GM19043 (cell line): ENCODE measurements at regions not wholly inside any gene's neighbourhood (a gene's known extent, or its start where the extent isn't known, plus 50 kb on each side); places are given as distances from the start of the nearest gene placed in this dataset.

Source experiments
- ATAC-seq: cut with Tn5 transposase; IDR thresholded peaks from one replicate; pipeline ENCODE4 v1.9.1; 2021; ENCODE audit warnings: low read depth; ENCODE audit not compliant: unreplicated experiment

DNA sequence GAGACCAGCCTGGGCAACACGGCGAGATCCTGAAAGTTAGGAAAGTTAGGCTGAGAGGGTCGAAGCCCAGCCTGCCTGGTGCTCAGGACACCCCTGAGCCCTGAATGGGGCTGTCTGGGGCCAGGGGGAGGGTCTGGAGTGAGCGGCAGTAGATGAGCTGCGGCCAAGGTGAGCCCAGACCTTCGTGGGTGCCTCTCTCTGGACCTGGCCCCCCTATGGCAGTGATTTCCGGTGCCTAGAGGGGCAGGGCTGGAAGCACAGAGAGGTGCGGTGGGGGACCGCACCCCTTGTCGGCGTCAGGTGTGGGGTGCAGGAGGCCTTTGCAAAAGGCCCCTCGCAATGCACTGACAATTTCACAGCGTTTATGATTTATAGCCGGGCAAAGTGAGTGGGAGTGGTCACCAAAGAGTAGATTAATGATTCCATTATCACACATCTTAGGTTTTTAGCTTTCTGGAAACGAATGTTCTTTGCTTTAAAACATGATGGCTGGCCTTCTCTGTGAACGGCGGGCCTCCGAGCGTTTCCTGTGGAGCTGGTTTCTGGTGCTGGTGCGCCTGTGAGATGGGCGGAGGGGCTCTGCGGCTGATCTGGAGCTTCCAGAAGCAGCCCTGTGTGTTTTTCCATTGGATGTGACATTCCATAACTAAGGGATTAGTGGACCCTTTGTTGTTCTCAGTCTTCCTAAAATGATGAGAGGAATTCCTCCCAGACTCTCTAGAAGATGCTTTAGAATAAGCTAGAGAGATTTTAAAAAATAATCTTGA lies 171.0 kb upstream of the ZNF32 start:
- ATAC-seq: no peak

DNA sequence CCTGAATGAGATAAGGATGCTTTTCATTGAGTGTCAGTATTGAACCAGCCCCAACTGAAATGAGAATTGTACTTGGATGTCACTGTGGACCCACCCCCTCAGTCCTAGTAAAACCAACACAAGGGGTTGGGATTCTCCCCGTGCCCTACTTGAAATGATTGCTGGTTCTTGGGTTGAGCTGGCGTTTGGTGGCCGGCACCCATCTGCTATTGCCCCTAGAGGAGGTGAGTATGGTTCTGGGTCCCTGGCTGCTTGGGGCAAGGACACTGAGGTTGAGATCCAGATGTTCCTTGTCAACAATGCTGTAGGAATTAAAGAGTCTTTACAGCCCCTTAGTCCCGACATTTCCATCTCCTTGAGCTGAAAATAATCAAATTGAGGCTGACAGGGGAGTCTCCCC lies 170.0 kb upstream of the ZNF32 start:
- ATAC-seq: no peak

DNA sequence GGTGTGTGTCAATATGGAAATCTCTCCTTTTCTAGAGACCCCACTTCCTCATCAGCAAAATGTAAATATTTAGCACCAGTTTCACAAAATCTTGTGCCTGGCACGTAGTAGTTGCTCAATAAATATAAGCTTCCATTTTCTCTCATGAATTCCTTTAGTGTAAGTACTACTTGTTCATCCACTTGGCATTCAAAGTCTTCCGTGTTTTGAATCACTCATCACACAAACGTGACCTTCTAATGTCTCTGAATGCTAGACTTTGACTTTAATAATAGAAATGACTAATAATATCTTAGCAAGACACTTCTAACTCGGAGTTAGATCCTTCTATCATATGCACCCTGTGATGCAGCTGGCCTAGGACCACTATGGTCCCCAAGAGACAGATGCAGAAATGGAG lies 168.7 kb upstream of the ZNF32 start:
- ATAC-seq: no peak

DNA sequence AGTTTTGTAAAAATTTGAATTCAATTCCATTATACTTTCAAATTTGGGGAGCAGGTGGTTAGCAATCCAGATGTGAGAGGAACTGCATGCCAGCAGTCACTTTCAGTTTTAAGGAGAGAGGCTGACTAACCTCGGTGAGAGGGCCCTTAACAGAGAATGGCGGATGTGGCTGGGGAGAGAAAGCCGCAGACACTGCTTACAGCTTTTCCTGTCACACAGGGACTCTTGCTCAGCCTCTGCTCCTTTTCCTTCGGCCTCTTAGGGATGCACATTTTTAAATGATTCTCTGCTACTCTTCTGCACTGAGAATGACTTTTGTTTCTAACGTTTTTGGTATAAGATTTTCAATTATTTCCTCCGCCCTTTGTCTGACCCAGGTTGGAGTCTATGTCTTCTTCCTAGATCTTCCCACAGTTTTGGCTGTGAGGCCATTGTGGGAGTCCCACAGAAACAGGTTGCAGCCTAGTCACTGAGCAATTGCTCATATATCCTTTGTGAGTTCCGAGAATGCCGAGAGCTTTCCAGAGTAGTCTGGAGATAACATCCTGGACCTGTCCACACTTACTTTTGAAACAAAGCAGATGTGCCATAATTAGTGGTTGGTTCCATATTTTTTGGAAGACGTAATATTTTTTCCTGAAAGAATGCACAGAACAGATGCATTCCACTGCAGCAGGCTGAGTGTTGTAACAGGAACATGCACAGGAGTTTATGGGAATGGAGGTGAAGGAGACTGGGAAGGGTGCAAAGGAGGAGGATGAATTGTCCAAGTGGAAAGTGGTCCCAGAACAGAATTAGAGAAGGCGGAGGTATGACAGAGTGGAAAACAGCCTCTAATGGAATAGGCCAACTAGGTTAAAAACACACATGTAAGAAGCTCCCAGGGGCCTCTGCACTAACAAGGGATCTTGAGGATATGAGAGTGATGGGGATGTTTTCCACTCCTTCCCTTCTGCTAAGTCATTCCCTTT lies 168.0 kb upstream of the ZNF32 start:
- ATAC-seq: peak; percentile 99

DNA sequence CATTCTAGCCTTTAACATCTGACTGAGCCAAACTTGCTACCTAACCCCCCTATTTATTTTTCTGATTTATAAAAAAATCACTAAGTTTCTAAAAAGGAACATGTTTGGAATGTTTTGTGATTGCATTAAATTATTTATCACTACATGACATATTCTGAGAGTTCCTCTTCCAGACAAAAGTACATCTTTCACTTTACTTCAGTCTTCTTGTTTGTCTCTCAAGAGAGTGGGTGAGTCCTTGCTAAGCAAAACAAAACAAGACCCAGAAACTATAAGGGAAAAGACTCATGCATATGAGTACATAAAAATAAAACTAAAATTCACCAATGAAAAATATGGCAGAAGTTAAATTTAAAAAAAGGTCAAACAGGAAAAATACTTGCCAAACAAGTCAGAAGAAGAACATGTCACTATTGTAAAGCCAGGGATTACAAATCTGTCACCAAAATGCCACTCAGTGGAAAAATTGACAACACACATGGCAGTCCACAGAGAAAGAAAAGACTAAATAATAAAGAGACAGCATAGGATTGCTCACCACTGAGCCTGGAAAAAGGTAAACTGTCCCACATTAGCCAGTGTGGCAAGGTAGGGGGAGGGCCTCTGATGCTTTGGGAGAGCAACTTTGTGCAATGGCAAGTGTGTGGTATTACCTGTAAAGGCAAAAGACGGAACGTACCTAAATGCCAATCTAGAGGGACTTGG lies 166.7 kb upstream of the ZNF32 start:
- no peak for ATAC-seq

DNA sequence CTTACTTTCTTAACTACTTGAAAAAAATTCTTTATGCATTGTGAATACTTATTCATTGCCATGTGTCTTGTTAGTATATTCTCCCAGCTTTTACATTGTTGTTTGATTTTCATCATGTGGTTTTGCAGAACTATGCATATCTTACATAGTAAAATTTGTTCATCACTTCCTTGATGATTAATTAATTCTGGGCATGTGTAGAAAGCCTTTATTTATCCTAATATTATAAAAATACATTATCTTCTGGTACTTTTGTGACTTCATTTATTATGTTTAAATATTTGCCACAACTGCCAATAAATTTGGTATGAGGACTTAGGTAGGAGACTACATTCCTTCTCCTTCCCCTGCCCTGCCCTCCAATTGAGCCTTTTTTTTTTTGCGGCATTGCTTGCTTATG lies 166.0 kb upstream of the ZNF32 start:
- ATAC-seq: no peak

DNA sequence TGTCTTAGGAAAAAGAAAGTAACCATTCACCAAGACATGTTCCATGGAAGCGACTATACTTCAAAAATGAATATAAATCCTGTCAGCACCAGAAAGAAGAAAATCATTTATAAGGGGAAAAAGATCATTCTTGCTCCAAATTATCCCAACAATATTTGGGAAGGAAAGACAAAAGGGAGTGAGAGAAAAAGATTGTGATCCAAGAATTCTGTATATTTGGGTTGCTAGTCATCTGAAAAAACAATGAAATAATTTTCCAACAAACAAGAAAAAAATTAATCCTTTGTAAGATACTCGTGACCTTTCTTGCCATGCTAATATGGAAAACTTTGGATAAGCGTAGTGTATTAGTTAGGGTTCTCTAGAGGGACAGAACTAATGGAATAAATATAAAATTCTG lies 163.2 kb upstream of the ZNF32 start:
- no peak for ATAC-seq

DNA sequence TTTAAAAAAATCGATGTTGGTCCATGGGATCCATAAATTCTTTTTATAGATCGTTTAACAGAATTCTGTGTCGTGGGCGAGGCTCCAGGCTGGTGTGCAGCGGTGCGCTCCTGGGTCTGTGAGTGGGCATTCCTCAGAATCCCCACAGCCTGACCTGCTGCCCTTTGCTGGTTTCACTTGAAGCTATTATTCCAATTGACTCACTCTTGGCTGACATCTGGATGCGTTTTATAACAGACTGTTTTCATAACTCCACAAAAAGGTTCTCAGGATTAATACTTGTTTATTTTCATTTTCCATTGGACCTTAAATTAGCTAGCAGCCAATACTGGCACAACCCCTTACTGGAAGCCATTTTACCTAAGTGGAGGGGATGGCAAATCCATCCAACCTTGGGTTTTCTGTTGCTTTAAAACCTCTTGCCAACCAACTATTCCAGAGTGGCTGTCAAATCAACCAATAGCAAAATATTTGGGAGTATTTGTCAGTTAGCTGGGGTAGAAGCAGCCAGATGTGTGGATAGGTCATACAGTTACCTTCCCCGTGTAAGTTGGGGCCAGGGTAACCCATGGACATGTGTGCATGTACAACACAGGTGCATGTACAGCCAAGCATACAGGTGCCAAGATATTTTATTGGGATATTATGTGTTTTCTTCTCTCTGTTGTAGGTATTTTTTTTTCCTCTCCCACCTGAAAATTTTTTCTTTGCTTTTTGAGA lies 160.7 kb upstream of the ZNF32 start:
- ATAC-seq: no peak

DNA sequence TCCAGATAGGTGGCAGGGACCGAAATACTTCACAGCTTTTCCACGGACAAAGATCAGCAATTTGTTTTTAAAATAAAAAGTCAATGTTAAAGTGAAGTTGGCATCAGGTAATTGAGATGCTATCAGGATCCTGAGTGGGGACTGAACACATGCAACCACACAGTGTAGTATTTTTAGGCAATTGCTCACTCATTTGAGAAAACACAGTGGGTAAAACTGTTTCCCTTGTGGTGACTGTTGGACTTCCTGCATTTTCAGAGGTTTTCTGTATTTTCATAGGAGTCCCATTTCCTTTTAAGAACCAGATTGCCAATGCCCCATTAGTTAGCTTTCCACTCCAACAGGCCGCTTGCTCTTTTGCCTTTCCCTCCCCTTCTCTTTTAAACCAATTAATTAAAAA lies 159.5 kb upstream of the ZNF32 start:
- peak; percentile 71 for ATAC-seq

DNA sequence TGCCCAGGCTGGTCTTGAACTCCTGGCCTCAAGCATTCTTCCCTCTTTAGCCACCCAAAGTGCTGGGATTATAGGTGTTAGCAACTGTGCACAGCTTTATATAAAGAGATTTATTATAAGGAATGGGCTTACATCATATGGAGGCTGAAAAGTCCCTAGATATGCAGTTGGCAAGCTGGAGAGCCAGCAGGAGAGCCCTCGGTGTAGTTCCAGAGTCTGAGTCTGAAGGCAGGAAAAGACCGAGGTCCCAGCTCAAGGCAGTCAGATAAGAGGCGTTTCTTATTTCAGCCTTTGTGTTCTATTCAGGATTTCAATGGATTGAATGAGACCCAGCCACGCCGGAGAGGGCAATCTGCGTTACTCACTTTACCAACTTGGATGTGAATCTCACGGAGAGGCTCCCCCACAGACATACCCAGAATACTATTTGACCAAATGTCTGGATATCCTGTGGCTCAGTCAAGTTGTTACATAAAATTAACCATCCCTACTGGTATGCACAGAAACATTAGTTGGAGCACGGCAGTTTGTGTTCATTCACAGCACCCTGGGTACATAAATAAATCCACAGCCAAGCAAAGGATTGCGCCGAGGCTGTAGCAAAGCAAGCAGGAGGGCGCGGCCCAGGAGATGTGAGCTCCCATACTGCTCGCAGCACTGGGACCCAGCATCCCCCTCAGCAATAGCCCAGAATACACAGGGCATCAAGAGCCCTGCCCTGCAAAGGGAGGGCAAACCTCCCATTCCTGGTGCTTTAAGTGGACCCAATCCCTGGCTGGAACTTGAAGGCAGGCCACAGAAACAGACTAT lies 158.4 kb upstream of the ZNF32 start:
- ATAC-seq: no peak

DNA sequence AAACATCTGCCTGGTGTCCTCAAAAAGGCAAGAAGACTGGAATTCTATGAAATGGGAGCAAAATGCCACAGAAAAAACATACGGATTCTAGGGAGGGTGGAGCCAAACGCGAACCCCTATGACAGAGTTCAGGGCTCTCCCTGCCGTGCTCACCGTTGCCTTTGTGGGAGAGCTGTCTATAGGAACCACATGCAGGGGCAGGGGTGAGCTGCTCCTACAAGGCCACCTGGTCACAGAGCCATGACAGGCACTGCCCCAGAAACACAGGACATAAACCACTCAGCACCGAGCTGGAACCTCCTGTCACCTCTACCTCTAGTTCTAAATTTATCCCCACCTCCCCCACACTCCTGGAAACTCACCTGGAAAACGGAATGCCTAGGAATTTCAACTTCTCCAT lies 155.1 kb upstream of the ZNF32 start:
- ATAC-seq: no peak

DNA sequence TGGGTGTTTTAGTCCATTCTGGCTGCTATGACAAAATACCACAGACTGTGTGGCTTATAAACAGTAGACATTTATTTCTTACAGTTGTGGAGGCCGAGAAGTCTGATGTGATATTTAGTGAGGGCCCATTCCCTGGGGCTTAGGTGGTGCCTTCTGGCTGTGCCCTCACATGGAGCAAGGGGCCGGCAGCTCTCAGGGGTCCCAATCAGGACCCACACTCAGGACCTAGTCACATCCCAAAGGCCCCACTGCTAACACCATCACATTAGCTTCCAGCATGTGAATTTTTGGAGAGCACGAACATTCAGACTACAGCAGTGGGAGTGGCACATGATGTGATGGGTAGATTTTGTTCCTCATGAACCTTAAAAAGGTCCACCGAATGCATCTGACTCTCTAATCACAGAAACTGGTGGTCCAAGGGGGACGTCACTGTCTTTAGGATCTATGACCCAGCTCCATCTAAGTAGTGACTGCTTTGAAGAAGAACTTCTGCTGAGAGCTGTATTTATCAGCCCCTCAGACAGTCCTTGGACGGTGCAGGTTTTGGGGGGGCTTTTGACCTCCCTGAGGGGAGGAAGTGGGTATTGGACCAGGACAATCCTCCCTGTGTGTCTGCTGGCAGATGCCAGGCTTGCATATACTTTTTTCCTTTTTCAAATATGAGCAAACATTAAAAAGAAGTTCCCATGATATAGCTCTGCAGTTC lies 154.5 kb upstream of the ZNF32 start:
- ATAC-seq: no peak

DNA sequence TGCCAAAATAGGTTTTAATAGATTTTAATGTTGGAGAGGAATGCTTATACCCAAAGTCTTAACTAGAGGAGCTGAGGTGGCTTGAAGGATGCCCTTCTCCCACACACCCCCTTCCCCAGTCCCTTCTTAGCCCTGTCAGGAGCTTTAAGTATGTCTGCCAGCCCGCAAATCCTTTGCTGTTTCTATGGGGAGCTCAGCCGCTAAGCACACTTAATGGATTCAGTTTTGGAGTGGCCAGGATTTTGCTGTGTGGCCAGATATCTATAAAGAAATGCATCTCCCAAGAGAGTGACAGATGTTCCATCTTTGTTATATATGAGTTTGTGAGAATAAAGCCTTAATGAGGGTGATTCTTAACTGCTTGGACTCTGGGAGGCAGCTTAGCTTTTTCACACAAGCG lies 152.9 kb upstream of the ZNF32 start:
- no peak for ATAC-seq

DNA sequence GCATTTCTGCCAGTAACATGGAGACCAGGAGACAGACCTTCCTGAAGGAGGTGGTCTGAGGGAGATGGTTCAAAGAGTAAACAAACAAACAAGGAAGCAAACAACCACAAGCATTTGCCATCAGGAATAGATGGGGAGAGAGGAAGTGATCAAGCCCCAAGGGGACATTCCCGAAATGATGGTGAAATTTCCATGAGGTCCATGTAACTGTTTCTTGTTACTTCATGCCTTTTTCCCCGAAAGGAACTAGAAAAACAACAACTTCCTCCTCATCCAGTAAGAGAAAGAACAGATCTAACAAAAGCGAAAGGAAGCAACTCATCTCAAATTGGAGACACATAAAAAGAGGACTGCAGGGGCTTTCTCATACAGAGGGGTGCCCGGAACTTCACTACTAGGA lies 152.5 kb upstream of the ZNF32 start:
- no peak for ATAC-seq

DNA sequence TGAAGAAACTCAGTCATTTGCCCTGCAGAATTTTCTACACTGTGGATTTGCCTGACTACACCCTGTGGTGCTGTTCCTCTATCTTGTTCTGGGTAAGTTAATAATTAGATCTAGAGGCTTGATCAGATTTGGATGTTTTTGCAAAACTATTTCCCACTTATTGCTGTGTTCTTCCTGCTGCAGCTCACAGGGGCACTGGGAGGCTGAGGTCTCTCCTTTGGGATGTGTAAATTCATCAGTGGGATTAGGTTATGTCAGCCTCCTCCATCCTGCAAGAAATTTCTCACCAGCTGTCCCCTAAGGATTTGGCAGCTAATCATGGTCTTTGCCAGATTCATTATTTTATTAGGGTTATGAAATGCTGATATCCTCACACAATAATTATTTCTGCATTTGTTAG lies 148.1 kb upstream of the ZNF32 start:
- ATAC-seq: no peak

DNA sequence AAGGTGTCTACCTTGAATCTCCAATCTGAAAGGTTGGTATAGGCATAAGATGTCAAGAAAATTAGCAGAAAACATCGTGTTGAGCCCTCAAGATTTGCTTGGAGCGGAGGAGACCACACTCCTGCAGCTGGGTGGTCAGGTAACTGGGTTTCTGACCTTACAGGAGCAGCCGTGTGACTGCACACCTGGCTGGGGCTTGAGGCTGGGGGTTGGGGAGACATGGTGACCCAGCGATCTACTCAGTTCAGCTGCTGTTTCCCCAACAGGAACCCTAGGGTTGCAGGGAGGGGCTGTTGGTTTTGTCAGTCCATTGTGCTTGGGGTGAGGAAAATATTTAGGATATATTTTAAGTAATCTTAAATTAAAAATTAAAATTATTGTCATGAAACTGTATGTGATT lies 147.0 kb upstream of the ZNF32 start:
- ATAC-seq: no peak

DNA sequence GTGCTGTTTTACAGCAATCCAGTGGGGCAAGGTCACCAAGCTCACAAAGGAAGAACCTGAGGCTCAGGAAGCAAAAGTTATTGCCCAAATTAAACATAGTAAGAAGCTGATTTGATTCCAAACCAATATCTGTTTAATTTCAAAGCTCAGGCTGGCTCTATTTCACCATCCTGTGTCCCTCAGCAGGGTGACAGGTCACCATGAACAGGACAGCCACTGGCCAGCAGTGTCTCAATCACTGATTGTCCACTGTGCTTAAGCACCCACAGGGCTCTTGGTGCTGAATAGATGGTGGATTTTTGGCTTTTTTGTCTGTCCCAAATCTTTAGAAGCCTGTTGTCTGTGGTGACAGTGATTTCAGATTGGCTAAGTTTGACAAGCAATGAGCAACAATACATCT lies 146.4 kb upstream of the ZNF32 start:
- ATAC-seq: no peak

DNA sequence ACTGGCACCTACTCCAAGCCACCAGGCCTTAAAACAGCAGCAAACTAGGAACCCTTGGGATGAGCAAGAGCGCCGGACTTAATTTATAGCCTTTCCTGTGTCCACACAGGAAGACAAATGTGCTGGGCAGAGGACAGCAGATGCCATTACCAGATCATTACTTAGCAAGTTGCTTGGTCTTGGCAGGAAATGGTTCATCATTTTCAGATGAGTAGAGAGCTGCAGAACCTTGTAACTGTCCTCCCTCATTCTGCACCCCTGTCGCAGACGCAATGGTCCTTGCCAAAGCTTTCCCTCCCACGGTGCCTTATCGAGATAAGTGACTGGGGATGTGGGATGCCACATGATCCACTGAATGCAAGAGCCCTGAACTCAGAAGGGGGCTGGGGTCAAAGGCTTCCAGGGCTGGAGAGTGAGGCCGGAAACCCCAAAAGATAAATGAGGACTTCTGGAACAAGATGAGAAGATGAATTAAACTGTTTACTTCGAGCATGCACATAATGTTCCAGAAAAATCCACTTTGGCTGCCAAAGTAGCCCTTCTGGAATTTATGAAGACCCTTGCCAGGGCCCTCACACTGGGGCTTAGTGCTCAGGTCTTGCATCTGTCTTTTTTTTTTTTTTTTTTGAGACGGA lies 145.6 kb upstream of the ZNF32 start:
- ATAC-seq: no peak

DNA sequence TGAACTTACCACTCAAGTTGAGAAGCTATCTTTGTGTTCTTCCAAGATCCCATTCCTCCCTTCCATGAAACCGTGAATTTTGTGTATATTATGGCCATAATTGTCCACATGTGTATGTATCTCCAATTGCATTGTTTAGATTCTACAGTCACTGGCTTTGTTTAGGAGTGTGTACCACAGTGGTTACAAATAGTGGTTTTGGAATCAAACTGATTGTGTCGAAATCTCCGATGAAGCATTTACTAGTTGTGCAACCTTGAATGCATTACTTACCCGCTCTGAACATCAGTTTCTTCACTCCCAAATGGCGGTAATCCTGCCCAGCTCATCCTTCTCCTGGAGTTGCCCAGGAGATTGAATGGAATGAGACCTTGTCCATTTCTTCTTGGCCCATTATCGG lies 145.0 kb upstream of the ZNF32 start:
- no peak for ATAC-seq
